Glomerular visceral epithelial cell (primary cell): ENCODE measurements at regions not wholly inside any gene's neighbourhood (a gene's known extent, or its start where the extent isn't known, plus 50 kb on each side); places are given as distances from the start of the nearest gene placed in this dataset.
"Not testable (repeated sequence)": the region's sequence is repeated elsewhere in the genome, so short reads cannot be mapped to it uniquely, and the experiment has no call there.

Experiments
- DNase-seq: peaks from one replicate; pipeline ENCODE4 v3.0.0-alpha.2; 2016; ENCODE audit errors: extremely low spot score

- DNase-seq: no peak
Observed at GRCh38 chr14:28321475-28322244, 444.9 kb upstream of the FOXG1 start.

GRCh38 chr14:28323366-28323765 lies 443.2 kb upstream of the FOXG1 start:
- DNase-seq: no peak

- no peak for DNase-seq
Observed at GRCh38 chr14:28323951-28324741, 442.4 kb upstream of the FOXG1 start.

- no peak for DNase-seq
Observed at GRCh38 chr14:28340816-28341215, 425.8 kb upstream of the FOXG1 start.

- DNase-seq: peak; percentile 8
Observed at GRCh38 chr14:28344381-28344780, 422.2 kb upstream of the FOXG1 start.

GRCh38 chr14:28348797-28349196 lies 417.8 kb upstream of the FOXG1 start:
- no peak for DNase-seq

- DNase-seq: no peak
Observed at GRCh38 chr14:28356819-28357218, 409.8 kb upstream of the FOXG1 start.

GRCh38 chr14:28361486-28361885 lies 405.1 kb upstream of the FOXG1 start:
- no peak for DNase-seq

- DNase-seq: no peak
Observed at GRCh38 chr14:28365510-28365909, 401.1 kb upstream of the FOXG1 start.

- DNase-seq: no peak
Observed at GRCh38 chr14:28373721-28374120, 392.9 kb upstream of the FOXG1 start.

- peak; percentile 10 for DNase-seq
Observed at GRCh38 chr14:28375295-28375694, 391.3 kb upstream of the FOXG1 start.

- no peak for DNase-seq
Observed at GRCh38 chr14:28381656-28382055, 384.9 kb upstream of the FOXG1 start.

- DNase-seq: peak; percentile 58
Observed at GRCh38 chr14:28382444-28383190, 384.0 kb upstream of the FOXG1 start.

GRCh38 chr14:28398506-28398905 lies 368.1 kb upstream of the FOXG1 start:
- no peak for DNase-seq

- not testable (repeated sequence) for DNase-seq
Observed at GRCh38 chr14:28401705-28402104, 364.9 kb upstream of the FOXG1 start.

GRCh38 chr14:28406196-28406595 lies 360.4 kb upstream of the FOXG1 start:
- no peak for DNase-seq

- DNase-seq: no peak
Observed at GRCh38 chr14:28407031-28407825, 359.4 kb upstream of the FOXG1 start.

- DNase-seq: no peak
Observed at GRCh38 chr14:28407996-28408395, 358.6 kb upstream of the FOXG1 start.

- peak; percentile 1 for DNase-seq
Observed at GRCh38 chr14:28412077-28412476, 354.5 kb upstream of the FOXG1 start.

- no peak for DNase-seq
Observed at GRCh38 chr14:28426960-28427359, 339.6 kb upstream of the FOXG1 start.

GRCh38 chr14:28436821-28437220 lies 329.8 kb upstream of the FOXG1 start:
- no peak for DNase-seq

GRCh38 chr14:28461389-28461788 lies 305.2 kb upstream of the FOXG1 start:
- DNase-seq: no peak
